ENCODE measurements at regions not wholly inside any gene's neighbourhood (a gene's known extent, or its start where the extent isn't known, plus 50 kb on each side); places are given as distances from the start of the nearest gene placed in this dataset.
A peak's percentile ranks its signal among the peaks of the same experiment; 100 is the strongest.
"Not testable (repeated sequence)": the region's sequence is repeated elsewhere in the genome, so short reads cannot be mapped to it uniquely, and the experiment has no call there.

DNA sequence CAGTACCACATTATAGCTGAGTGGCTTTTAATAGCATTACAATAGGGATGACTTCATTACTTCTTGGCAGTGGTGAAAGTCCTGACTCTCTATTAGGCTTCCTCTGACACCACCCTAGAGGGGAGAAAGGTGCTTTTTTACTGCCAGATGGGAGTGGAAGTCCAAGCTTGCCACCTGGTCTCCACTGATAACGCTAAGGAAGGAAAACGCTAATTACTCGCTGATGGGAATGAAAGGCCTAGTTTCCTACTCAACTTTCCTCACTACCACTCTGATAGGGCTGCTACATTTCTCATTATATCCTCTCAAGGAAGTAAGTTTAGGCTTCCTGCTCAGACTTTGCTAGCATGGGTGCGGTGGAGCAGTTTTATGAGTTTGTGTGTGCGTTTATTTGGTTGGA, 62.3 kb upstream of the PAGE3 start:
- peak; percentile 23 for DNase-seq

DNA sequence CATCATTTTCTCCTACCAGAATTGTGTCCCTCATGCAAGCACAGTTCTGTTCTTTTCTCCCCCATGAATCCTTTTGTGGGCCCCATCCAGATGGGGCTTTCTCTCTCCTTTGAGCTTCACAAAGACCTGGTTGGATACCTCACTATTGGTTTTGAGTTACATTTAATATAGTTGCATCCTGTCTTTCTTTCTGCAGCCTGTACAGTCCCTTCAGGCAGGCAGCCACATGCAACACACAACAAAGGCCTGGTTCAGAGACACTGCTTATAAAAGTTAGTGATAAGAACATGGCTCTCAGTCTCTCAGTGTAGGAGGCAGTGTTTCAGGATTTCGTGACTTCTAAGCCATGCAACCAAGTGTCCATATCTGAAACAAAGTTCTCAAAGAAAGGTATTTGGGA, 70.6 kb upstream of the PAGE3 start:
- no peak for DNase-seq

DNA sequence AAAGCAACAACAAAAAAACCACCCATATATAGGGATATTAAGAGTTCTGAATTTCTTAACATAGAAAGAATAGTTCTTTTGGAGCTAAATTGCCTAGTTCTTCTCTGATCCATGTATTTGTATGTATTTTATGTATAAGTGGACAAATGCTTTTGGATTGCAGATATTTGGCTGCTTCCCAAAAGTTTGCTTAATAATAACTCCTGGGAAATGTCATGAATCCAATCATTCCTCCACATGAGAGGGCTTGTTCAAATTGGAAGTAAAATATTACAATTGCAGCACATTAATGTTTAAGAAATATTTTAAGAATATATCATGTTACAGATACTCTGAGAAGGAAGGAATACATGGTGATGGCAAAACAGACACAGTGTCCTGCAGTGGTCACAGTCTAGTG, 71.5 kb upstream of the PAGE3 start:
- DNase-seq, result no peak

DNA sequence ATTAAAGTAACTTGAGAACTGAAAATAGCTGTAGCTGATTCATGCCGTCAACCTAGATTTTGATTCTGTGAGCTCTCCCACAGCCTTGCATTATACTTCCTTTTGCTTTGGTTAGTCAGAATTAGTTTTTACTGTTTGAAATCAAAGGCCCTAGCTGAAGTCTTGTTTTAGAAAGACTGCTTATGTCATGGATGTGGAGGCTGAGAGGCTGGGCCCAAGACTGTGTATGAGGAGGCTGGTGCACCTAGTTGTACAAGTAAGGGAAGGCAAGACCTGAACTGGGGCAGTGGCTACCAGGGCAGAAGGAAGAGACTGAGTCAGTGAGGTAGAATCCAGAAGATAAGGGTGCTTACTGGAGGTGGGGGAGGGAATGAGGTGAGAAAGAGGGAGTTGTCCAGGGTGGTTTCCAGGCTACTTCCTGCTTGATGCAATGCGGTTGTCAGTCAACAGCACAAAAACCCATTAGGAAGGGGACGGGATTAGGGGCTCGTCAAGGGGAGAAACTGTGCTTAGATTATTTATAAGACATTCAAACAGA, 76.2 kb upstream of the PAGE3 start:
- no peak for DNase-seq

DNA sequence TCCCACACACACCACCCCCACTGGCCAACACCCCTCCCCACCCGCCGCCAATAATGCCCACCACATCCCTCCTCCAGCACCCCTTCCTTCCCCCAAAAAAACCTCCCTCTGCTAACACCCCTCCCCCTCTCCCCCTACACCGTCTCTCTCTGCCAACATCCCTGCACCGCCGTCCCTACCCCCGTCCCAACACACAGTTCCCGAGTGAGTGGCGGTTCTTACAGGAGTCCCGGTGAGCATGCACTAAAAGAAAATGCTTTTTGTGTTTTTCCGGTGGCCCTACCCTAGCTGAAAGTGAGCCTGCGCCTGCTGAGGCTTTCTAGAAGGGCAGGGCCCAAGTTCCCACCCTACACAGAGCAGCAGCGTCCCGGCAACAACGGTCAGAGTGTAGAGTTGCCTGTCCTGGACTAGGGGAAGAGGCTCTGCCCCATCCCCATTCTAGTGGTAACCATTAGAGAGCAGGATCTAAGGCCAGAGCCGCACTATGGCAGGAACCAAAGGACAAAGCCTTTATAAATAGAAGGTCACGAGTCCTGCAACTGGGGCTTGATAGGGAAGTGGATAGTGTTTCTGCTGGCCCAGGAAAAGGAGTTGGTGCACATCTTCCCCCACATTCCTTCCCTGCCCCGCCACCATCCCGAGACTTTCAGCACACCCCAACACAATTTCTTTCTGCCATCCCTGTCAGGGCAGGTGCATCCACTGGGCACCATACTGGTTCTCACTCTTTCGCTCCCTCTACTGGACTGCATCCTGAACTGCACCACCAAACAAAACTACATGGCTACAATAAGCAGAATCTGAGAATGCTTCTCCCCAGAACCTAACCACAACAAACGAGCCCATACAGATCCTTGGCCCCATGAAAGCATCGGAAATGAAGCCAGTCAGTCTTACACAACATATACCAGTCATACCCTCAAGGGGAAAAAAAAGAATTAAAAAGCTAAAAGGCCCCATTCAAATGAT, 78.1 kb upstream of the PAGE3 start:
- peak; percentile 45 for DNase-seq

DNA sequence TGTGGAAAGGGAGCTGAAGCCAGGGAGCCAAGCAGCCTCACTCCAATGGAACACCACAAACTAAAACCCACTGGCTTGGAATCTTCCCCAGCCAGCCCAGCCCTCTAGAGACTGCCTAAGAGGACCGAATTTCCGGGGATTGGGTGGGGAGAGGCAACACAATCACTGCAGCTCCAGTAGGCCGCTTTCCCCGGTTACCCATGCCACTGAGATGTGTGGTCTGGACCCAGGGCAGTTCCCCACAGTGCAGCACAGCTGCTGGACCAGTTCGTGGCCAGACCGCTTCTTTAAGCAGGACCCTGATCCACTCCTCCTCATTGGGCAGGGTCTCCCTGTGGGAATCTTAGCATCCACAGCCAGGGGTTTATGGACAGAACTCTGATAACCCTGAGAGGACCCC, 91.9 kb upstream of the PAGE3 start:
- no peak for DNase-seq

DNA sequence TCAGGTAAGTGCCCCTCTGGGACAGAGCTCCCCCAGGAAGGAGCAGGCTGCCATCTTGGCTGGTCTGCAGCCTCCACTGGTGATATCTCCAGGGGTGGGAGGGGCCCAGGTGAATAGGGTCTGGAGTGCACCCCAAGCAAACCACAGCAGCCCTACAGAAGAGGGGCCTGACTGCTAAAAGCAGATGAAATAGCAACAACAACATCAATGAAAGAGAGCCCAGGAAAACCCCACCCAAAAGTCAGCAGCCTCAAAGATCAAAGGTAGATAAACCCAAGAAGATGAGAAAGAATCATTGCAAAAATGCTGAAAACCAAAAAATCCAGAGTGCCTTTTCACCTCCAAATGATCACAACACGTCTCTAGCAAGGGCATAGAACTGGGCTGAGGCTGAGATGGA, 92.5 kb upstream of the PAGE3 start:
- DNase-seq, result no peak

DNA sequence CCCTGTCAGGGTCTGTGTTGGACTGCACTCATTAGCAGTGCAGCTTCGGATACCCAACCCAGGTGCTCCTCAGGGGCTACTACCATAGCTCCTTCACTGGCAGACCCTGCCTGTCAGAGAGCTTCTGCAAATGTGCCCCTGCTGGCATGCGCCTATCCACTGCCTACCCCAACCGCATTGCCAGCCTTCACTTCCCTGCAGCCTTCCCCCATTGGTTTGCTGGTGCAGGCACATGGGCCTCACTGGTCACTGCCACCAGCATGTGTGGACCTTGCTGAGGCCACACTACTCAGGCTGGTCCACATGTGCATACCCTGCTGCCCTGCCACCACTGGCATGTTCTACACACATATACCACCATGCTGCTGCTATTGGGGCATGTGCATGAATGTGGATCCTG, 72.5 kb upstream of the MAGEH1 start:
- no peak for DNase-seq

DNA sequence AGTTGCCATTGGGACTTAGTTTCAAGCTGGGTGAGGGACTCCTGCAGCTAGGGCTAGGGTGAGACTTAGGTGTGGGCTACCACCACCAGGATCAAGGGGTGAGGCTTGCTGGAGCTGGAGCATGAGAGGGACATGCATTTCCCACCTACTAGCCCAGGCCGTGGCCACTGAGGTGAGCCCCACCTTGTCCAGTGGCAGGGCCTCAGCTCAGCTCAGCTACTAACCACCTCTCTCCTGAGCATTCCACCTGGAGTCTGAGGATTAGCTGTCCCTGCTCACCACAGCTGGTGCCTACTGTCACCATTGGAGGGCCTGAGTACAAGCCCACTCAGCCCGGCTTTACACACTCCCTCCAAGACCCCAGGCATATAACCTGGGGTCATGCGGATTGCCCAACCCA, 62.6 kb upstream of the MAGEH1 start:
- no peak for DNase-seq

DNA sequence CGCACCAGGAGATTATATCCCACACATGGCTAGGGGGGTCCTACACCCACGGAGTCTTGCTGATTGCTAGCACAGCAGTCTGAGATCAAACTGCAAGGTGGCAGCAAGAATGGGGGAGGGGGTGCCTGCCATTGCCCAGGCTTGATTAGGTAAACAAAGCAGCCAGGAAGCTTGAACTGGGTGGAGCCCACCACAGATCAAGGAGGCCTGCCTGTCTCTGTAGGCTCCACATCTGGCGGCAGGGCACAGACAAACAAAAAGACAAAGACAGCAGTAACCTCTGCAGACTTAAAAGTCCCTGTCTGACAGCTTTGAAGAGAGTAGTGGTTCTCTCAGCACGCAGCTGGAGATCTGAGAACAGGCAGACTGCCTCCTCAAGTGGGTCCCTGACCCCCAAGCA, 55.1 kb upstream of the MAGEH1 start:
- DNase-seq, result not testable (repeated sequence)
